Transverse colon (tissue), 4 donors: ENCODE measurements at regions not wholly inside any gene's neighbourhood (a gene's known extent, or its start where the extent isn't known, plus 50 kb on each side); places are given as distances from the start of the nearest gene placed in this dataset.

Experiments
- DNase-seq: peaks from one replicate; pipeline ENCODE4 v3.0.0-alpha.2; 2019
- H3K27ac ChIP-seq, 4 donors: fragments of 200-600 bp; sonication (generic); 2 replicates each; pipeline ENCODE4 v1.5.1; 2016 to 2018; ENCODE audit warnings: inconsistent platforms in 4 of 4
- H3K27me3 ChIP-seq: fragments of 200-600 bp; sonication (generic); 2 replicates; pipeline ENCODE4 v1.5.1; 2017; ENCODE audit warnings: inconsistent platforms
- H3K36me3 ChIP-seq, 4 donors: fragments of 200-600 bp; sonication (generic); 2 replicates each; pipeline ENCODE4 v1.5.1; 2017 to 2019; ENCODE audit warnings: inconsistent platforms in 4 of 4
- H3K4me1 ChIP-seq, 4 donors: fragments of 200-600 bp; sonication (generic); 2 replicates each; pipeline ENCODE4 v1.5.1; 2017 to 2020; ENCODE audit warnings: inconsistent platforms in 4 of 4
- H3K4me3 ChIP-seq, 4 donors: fragments of 200-600 bp; sonication (generic); 1 replicate in 1 of 4; 2 replicates in 3 of 4; pipeline versions ENCODE4 v1.5.1 to v1.6.1; 2017 to 2019; ENCODE audit warnings: inconsistent platforms in 4 of 4
- H3K9me3 ChIP-seq, 2 donors: fragments of 200-600 bp; sonication (generic); 2 replicates each; pipeline ENCODE4 v1.5.1; 2017 to 2019; ENCODE audit warnings: inconsistent platforms in 2 of 2
- EP300 ChIP-seq: sonication (generic); formaldehyde crosslinking; IDR thresholded peaks from one replicate; pipeline ENCODE4 v1.6.1; 2017; ENCODE audit warnings: antibody characterized with exemption, low read depth
- POLR2A ChIP-seq: fragments of 450-650 bp; IDR thresholded peaks from one replicate; pipeline ENCODE4 v1.6.1; 2016; ENCODE audit warnings: antibody characterized with exemption, mild to moderate bottlenecking, moderate library complexity
- POLR2AphosphoS5 ChIP-seq, 3 donors: sonication (generic); formaldehyde crosslinking; IDR thresholded peaks; one replicate each; pipeline ENCODE4 v1.6.1; 2016; ENCODE audit warnings: antibody characterized with exemption in 3 of 3
- WGBS, 2 donors: methylation state at CpG; one replicate each; pipeline ENCODE4 v1.1.5; 2018; ENCODE audit warnings: low coverage in 1 of 2; 5-methylcytosine and 5-hydroxymethylcytosine counted together
- in situ Hi-C, 4 donors: fragments of 200-750 bp; cut with MboI; loops; one replicate each; pipeline versions ENCODE4 v1.15.0 to v1.15.1; 2017; ENCODE audit warnings: low sequenced_read_pairs in 3 of 4, low pct_ligation_motif_present in 1 of 4, low pct_unique_long_range_greater_than_20kb in 1 of 4
- intact Hi-C: fragments of 100-400 bp; cut with DNase I; formaldehyde crosslinking; loops from one replicate; pipeline ENCODE4 v1.15.1; 2023; ENCODE audit warnings: low total_unique reads
- TF ChIP-seq, protein P1 (sequence below), 5 experiments: fragments of 200-600 bp in 3 of 5; fragments of 450-650 bp in 2 of 5; sonication (generic) in 3 of 5; IDR thresholded peaks; 1 replicate in 2 of 5; 2 replicates in 3 of 5; pipeline ENCODE4 v1.5.1; 2016 to 2017; ENCODE audit warnings: antibody characterized with exemption in 5 of 5, inconsistent platforms in 3 of 5, mild to moderate bottlenecking in 2 of 5, moderate library complexity in 1 of 5

DNA sequence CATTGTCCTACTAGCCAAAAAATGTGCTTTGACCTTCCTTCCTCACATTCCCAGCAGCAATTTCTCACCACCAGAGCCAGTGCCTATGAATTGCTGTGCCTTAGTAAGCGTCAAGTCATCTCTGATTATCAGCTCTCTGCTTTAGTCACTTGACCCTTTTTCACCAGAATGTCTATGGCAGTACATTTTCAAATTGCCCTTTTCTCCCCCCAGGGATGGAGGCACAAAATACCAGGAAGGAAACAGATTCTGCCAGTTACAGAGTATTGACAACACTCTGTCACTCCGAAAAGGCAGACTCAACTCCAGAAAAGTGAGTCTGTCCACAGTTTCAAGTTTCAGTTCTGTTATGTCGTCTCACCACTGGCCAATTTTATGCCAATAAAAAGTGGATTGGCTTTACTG lies 167.4 kb downstream of the TNFSF18 start:
- no peak overlapping the region for H3K4me3 ChIP-seq
- H3K36me3 ChIP-seq: no peaks in the 10 kb centered on the region
- H3K4me1 ChIP-seq: no peaks in the 10 kb centered on the region
- no peak for TF ChIP-seq POLR2A
- TF ChIP-seq POLR2AphosphoS5 (IDR thresholded peaks at IDR 0.05): no peak
- no peak for TF ChIP-seq EP300
- TF ChIP-seq, protein P1, sequence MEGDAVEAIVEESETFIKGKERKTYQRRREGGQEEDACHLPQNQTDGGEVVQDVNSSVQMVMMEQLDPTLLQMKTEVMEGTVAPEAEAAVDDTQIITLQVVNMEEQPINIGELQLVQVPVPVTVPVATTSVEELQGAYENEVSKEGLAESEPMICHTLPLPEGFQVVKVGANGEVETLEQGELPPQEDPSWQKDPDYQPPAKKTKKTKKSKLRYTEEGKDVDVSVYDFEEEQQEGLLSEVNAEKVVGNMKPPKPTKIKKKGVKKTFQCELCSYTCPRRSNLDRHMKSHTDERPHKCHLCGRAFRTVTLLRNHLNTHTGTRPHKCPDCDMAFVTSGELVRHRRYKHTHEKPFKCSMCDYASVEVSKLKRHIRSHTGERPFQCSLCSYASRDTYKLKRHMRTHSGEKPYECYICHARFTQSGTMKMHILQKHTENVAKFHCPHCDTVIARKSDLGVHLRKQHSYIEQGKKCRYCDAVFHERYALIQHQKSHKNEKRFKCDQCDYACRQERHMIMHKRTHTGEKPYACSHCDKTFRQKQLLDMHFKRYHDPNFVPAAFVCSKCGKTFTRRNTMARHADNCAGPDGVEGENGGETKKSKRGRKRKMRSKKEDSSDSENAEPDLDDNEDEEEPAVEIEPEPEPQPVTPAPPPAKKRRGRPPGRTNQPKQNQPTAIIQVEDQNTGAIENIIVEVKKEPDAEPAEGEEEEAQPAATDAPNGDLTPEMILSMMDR (IDR thresholded peaks at IDR 0.05): no peak
- 55 to 61% methylated on average over 3 of the region's 3 CpGs for WGBS, 2 donors
- in situ Hi-C loops: no loop called here
- no peak overlapping the region for H3K27ac ChIP-seq
- no peaks in the 10 kb centered on the region for H3K27me3 ChIP-seq
- H3K9me3 ChIP-seq: no peaks in the 10 kb centered on the region
- no peak for DNase-seq
- intact Hi-C loops: no loop called here

DNA sequence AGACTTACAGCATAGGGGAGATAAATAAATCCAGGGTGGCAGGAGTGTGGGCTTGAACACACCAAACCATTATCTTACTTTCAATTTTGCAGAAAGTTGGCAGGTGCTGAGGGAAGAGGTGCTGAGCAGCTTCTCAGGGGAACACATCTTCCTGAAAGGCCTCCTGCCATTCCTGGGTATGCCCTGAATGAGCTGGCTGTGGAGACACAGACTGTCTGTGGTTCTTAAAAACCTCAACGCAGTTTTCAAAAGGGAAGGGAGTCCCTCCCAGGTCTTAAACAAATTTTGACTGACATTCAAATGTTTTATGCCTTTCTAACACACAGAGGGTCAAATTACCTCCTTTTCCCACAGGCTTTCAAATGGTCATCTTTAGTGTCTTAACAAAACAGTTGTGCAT lies 166.9 kb downstream of the TNFSF18 start:
- no peak overlapping the region for H3K4me3 ChIP-seq
- no peak for DNase-seq
- no peaks in the 10 kb centered on the region for H3K27me3 ChIP-seq
- no peaks in the 10 kb centered on the region for H3K4me1 ChIP-seq
- no peaks in the 10 kb centered on the region for H3K36me3 ChIP-seq
- no peak overlapping the region for H3K27ac ChIP-seq
- intact Hi-C loops (no loop called here), in situ Hi-C loops (no loop called here)
- no peak for TF ChIP-seq POLR2A
- TF ChIP-seq, protein P1 (IDR thresholded peaks at IDR 0.05): no peak
- no peak for TF ChIP-seq EP300
- TF ChIP-seq POLR2AphosphoS5 (IDR thresholded peaks at IDR 0.05): no peak
- H3K9me3 ChIP-seq: no peaks in the 10 kb centered on the region
- WGBS, 2 donors: 37% methylated on average over 1 of the region's 1 CpG; no CpG with 5 or more reads in 1 of the 2 donors

DNA sequence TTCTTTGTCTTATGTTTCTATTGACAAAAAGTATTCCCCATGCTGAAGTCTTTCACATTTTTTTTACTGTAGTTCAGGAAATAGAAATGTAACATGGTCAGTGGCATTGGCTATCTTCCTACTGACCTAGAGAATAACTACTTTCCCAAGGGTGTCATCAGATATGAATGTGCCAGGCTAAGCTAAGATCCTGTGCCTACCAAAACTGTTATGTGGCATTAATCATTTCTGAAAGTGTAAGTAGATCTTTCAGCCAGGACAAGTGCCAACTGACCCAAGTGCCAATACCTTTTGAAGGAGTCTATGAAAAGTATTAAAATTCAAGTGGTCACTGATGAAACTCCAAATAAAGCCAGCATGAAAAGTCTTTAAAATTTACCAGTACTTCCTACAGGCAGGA lies 165.3 kb downstream of the TNFSF18 start:
- no peak overlapping the region for H3K4me3 ChIP-seq
- intact Hi-C loops (no loop called here), in situ Hi-C loops (no loop called here)
- H3K9me3 ChIP-seq: no peaks in the 10 kb centered on the region
- no peak for DNase-seq
- no peaks in the 10 kb centered on the region for H3K36me3 ChIP-seq
- H3K27ac ChIP-seq: no peak overlapping the region
- H3K4me1 ChIP-seq: no peaks in the 10 kb centered on the region
- TF ChIP-seq POLR2AphosphoS5 (IDR thresholded peaks at IDR 0.05): no peak
- no peak for TF ChIP-seq POLR2A
- TF ChIP-seq, protein P1 (IDR thresholded peaks at IDR 0.05): no peak
- TF ChIP-seq EP300: no peak
- no peaks in the 10 kb centered on the region for H3K27me3 ChIP-seq

GRCh38 chr1:172885971-172886370 lies 164.8 kb downstream of the TNFSF18 start:
- Histone ChIP-seq H3K36me3 (no peaks in the 10 kb centered on the region), H3K27ac (no peak overlapping the region), H3K4me3 (no peak overlapping the region), H3K4me1 (no peaks in the 10 kb centered on the region), H3K27me3 (no peaks in the 10 kb centered on the region), H3K9me3 (no peaks in the 10 kb centered on the region)
- DNase-seq: no peak
- intact Hi-C loops (loop anchor here (2.0 kb wide), 1 partner anchor 65 kb away; no protein-coding TSS in a partner anchor), in situ Hi-C loops (no loop called here)
- no peak for TF ChIP-seq POLR2A
- TF ChIP-seq EP300: no peak
- no peak for TF ChIP-seq POLR2AphosphoS5 (IDR thresholded peaks at IDR 0.05)
- TF ChIP-seq, protein P1 (IDR thresholded peaks at IDR 0.05): no peak
- WGBS, 2 donors: 87 to 100% methylated on average over 1 of the region's 1 CpG
